HUDEP-2 (cell line): ENCODE measurements at regions not wholly inside any gene's neighbourhood (a gene's known extent, or its start where the extent isn't known, plus 50 kb on each side); places are given as distances from the start of the nearest gene placed in this dataset.

ENCODE experiments used
- DNase-seq, 76 experiments: peaks; one replicate each; lab custom pipeline; 2025; ENCODE audit not compliant: unreplicated experiment in 76 of 76; lab: John Stamatoyannopoulos, UW

DNA sequence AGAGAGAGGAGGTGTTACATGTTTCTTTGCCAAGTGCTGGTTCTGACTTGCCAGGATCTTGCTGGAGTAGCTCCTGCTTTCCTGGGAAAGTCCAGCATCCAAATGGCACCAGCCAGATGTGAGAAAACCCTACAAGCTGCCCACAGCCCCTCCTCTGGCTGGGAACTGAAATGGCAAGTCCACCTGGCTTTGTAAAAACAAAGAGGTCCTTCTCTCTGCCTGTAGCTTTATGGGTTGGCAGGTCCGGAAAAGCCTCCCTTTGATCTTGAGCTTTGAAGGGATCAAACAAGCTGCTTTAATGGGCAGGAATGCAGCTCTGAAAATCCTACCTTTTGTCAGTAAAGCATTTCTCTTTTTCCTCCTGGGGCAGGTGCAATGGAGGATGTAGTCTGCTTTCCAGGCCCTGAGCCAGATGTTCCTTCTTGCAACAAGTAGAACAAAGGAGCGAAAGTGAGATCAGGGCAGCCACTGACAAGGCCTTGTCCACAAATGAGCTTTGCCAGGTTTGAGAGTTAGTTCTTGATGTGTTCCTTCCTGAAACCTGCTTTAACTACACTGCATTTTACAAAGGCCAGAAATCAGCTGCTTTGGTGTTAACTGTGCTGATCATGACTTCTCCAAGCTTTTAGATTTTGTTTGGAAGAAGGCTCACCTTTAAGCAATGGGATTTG, 456.7 kb downstream of the ZNF608 start:
- DNase-seq, result no peak

- DNase-seq, result no peak
Observed at GRCh38 chr5:124289130-124289529, 457.3 kb downstream of the ZNF608 start.

GRCh38 chr5:124287813-124288212, 458.6 kb downstream of the ZNF608 start:
- no peak for DNase-seq

DNA sequence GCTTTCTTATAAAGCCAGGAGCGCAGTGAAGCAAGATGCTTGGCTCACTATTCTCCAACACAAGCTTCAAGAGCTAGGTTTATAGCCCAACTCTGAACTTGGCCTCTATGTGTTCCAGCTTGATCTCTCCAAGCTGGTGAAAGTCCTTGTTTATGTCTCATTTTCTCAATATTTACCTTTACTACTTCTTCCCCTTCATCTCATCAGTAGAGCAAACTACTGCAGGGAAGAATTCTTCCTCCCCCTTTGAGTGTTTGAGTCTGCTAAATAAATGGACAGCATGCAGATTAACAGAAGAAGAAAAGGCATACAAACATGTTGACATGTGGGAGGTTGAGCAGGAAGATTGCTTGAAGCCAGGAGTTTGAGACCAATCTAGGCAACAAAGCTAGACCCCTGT, 460.7 kb downstream of the ZNF608 start:
- no peak for DNase-seq

GRCh38 chr5:124285071-124285470, 461.4 kb downstream of the ZNF608 start:
- no peak for DNase-seq

GRCh38 chr5:124283031-124283430, 463.4 kb downstream of the ZNF608 start:
- no peak for DNase-seq

GRCh38 chr5:124280079-124280478, 466.4 kb downstream of the ZNF608 start:
- no peak for DNase-seq

DNA sequence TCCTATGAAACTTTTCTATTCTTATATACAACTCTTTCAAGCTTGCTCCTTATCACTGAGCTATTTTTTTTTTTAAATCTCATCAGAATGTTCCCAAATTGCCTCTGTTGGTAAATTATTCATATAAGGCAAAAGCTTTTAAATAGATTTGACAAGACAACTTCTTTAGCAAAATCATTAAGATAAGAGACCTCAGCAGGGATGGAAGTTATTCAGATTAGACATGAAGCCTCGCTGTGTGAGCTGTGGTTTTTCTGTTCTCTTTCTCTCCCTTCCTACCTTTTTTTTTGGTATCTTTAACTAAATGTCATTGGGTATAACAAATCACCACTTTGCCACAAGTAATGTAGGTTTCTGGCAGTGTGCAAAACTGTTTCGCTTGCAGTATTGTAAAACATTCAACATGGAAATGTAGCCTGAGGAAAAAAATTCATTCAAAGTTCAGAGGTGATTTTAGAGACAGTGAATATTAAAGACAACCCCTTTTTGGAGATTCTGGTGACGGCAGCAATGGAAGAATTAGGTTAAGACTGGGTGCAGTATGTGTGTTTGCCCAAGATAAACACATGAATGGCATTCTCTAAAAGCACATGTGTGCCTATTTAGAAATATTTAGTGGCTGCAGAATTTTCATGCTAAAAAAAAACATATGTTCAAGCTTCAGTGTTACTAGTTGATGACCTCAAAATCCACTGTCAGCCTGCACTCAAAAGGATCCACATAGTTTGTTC, 467.1 kb downstream of the ZNF608 start:
- DNase-seq, result no peak

GRCh38 chr5:124278636-124279035, 467.8 kb downstream of the ZNF608 start:
- DNase-seq, result no peak

DNA sequence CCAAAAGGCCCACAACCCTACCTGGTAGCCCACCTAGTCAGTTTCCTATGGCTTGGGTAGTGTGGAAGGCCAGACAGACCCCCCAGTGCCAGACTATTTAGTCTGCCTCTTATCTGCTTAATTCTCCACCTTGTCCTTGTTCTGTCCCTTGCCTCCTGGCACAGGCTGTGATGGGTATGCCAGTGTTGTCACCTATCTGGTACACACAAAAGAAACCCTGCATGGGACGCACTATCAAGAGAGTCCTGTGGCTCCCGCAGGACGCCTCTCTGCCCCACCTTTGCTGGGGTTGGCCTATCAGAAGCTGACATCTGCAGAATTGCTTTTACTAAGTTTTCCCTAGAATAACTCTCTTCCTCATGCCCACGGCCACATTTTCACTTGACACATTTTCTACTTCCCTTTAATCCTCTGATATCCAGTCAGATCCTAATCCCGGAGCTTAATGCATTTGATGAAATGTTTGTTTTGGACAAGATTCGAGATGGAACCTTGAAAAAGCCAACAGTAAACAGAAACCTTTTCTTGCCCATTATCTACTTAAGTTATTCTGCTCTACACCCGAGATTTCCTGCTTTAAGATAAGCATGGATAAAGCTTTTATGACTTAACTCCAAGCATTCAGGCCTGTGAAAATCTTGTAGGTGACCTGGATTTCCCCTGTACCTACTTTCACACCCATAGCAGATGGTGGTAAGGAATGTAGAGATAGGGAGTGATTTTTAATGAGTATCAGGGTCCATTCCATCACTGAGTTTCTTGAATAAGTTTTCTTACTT, 468.5 kb downstream of the ZNF608 start:
- no peak for DNase-seq

- DNase-seq, result no peak
Observed at GRCh38 chr5:124276166-124276565, 470.3 kb downstream of the ZNF608 start.

GRCh38 chr5:124274949-124275348, 471.5 kb downstream of the ZNF608 start:
- no peak for DNase-seq

DNA sequence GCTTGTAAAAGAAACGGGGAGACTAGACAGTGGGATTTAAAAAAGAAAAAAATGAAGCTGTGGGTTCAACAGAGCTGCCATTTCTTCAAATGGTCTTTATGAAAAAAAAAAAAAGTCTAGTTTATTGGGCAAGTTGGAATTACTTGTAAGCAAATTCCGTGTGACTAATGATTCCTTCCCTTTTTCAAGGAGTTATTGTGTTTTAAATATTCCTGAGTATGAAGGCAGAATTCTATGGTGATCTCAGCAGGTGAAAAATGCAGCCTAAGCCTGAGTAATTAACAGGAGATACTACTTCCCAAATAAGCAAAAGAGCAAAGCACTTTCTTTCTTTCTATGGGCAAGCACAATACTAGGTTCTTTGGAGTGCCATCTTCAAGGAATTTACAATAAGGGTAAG, 481.9 kb downstream of the ZNF608 start:
- DNase-seq, result no peak

DNA sequence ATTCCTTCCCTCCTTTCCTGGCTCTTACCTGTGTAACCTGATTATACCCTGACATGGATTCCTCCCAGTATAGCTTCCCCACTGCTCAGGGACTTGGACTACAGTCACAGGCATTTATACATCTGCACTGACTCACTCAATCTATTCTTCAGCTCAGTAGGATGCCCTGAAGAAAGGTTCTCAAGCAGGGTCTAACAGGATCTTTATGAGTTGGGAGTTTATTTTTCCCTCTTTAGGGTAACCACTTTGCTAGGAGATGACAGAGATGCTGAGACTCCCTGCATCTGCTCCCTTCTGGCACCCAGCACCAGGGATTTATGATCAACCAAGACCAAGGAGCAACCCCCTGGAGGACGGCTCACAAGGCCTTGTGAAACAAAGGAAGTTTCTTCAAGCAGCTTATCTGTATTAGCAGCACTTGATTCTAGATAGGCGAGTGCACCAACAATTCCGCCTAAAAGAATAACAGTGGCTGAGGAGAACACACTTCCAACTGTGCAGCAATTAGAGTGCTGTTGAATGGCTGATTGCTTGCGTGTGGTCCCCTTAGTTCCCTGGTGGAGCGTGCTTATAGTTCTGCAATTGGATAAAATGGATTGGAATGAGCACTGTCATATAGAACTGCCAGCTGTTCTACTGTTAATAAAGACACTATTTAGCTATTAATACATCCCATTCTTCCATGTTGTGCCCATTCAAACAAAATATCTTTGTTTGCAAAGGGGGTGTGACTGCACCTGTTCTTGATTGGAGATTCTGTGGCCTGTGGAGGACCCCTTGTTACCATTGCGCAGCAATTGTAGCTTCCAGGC, 482.6 kb downstream of the ZNF608 start:
- DNase-seq, result no peak

- DNase-seq, result no peak
Observed at GRCh38 chr5:124262991-124263571, 483.4 kb downstream of the ZNF608 start.

DNA sequence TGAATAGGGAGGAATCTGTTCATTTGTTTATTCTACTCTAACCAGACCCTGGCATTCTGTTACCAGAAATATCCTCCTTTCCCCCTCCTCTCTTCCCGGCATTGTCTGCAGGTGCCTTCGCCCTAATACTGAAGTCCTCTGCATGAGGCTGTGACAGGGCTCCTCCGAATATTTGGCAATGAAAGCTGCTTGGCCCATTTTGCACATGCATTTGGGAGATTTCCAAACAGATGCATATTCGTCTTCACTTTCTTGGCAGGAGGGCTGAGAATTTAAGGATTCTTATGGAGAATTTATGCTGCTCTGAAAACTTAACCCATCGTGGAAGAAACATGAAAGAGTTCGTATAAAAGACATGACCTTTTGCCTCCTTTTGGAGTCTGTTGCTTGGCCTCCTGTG, 484.0 kb downstream of the ZNF608 start:
- no peak for DNase-seq

DNA sequence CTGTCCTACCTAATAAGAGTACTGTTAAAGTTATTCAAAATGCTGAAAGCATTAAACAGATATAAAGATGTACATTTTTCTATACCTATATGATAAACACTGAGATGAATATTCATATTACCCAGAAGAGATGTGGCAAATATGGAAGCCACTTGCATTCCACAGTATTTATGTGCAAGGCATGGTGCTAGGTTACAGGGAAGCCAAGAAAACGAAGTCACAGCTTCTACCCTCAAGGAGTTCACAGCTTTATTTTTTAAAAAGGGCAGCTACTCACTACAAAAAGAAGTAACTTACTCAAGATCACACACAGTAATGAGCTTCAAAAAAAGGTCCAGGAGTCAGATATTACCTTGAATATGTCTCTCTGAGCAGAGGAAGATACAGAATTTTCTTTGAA, 484.6 kb downstream of the ZNF608 start:
- no peak for DNase-seq

- DNase-seq, result no peak
Observed at GRCh38 chr5:124260921-124261515, 485.4 kb downstream of the ZNF608 start.

DNA sequence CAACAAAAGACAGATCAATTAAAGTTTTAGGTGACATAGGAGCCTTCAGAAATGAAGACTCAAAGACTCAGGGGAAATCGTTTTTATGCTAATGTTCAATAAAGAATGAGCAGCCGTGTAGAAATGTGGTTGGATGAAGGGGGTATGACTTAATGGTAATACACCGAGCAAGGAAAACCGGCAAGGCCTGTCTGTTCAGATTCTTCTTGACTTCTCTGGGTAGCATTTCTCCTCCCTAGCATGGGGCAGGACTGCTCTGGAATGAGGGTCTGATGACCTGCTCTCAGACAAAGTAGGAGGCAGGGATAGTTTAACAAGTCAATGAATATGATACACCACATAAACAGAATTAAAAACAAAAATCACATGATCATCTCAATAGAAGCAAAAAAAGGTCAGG, 487.4 kb downstream of the ZNF608 start:
- DNase-seq, result no peak

- DNase-seq, result no peak
Observed at GRCh38 chr5:124257048-124257447, 489.4 kb downstream of the ZNF608 start.
